A549 (cell line): ENCODE measurements at regions not wholly inside any gene's neighbourhood (a gene's known extent, or its start where the extent isn't known, plus 50 kb on each side); places are given as distances from the start of the nearest gene placed in this dataset.
A peak's percentile ranks its signal among the peaks of the same experiment; 100 is the strongest.

ENCODE experiments used
- ATAC-seq, 2 experiments: fragments of 200-7000 bp in 1 of 2; fragments of >200 bp in 1 of 2; cut with Nextera tagmentation in 1 of 2; cut with Tn5 transposase in 1 of 2; 3 replicates each; pipeline versions ENCODE4 v1.8.0 to v1.9.1; 2018 to 2020; ENCODE audit warnings: mild to moderate bottlenecking in 1 of 2, moderate library complexity in 1 of 2
- CTCF ChIA-PET: fragments of 300-600 bp; sonication (Branson Sonifier 250); formaldehyde crosslinking; extraction: SDS; loops from one replicate; lab custom pipeline; 2021; ENCODE audit warnings: antibody characterized with exemption, inconsistent platforms; lab: Yijun Ruan, JAX
- POLR2A ChIA-PET: fragments of 350-600 bp; formaldehyde crosslinking; extraction: SDS; loops from one replicate; lab custom pipeline; 2021; ENCODE audit warnings: antibody characterized with exemption, inconsistent platforms; lab: Yijun Ruan, JAX
- DNase-seq, 2 experiments: peaks; one replicate each; pipeline versions ENCODE4 v3.0.0 to v3.0.0-alpha.2; 2011 to 2016; ENCODE audit warnings: low read depth in 1 of 2, low spot score in 1 of 2
- FAIRE-seq: peaks from 2 replicates; lab custom pipeline; 2011; peaks lifted over from hg19 to GRCh38; lab: Jason Lieb, UNC
- H3K27ac ChIP-seq, 2 experiments: fragments of >200 bp; sonication (Bioruptor Twin); formaldehyde crosslinking; 3 replicates each; pipeline ENCODE4 v1.5.1; 2016 to 2017
- H3K4me1 ChIP-seq: fragments of >200 bp; sonication (Bioruptor Twin); formaldehyde crosslinking; 3 replicates; pipeline ENCODE4 v1.6.1; 2016
- H3K4me2 ChIP-seq: fragments of >200 bp; sonication (Bioruptor Twin); formaldehyde crosslinking; 3 replicates; pipeline ENCODE4 v1.6.1; 2016
- H3K4me3 ChIP-seq: fragments of >200 bp; sonication (Bioruptor Twin); formaldehyde crosslinking; 3 replicates; pipeline ENCODE4 v1.5.1; 2016
- H3K9me3 ChIP-seq: fragments of >200 bp; sonication (Bioruptor Twin); formaldehyde crosslinking; 3 replicates; pipeline ENCODE4 v1.6.1; 2016
- ATOH8 ChIP-seq: fragments of 250-450 bp; sonication (Bioruptor Pico); IDR thresholded peaks from 2 replicates; pipeline ENCODE4 v1.5.0; 2020; ENCODE audit warnings: low read depth, mild to moderate bottlenecking, moderate library complexity
- CBX8 ChIP-seq: fragments of 200-600 bp; sonication (generic); IDR thresholded peaks from 2 replicates; pipeline ENCODE4 v1.6.1; 2016
- E2F6 ChIP-seq: IDR thresholded peaks from 2 replicates; pipeline ENCODE4 v1.6.1; 2012; ENCODE audit warnings: low read depth, borderline replicate concordance
- GATA3 ChIP-seq: IDR thresholded peaks from 2 replicates; pipeline ENCODE4 v1.6.1; 2012; ENCODE audit warnings: borderline replicate concordance
- HES2 ChIP-seq: fragments of >200 bp; sonication (Bioruptor Twin); formaldehyde crosslinking; IDR thresholded peaks from 2 replicates; pipeline ENCODE4 v1.6.1; 2016
- HOXB5 ChIP-seq: fragments of 250-450 bp; sonication (Bioruptor Pico); IDR thresholded peaks from 2 replicates; pipeline ENCODE4 v1.5.0; 2020; ENCODE audit warnings: mild to moderate bottlenecking, moderate library complexity
- KDM5A ChIP-seq: fragments of 200-600 bp; sonication (generic); IDR thresholded peaks from 2 replicates; pipeline ENCODE4 v1.6.1; 2016; ENCODE audit warnings: antibody characterized with exemption, mild to moderate bottlenecking
- MAFK ChIP-seq: fragments of 450-650 bp; IDR thresholded peaks from 2 replicates; pipeline ENCODE4 v1.6.1; 2014; ENCODE audit not compliant: partially characterized antibody
- MAX ChIP-seq: IDR thresholded peaks from 2 replicates; pipeline ENCODE4 v1.6.1; 2012
- PBX3 ChIP-seq: IDR thresholded peaks from 2 replicates; pipeline ENCODE4 v1.6.1; 2012
- PHF8 ChIP-seq: fragments of 200-600 bp; sonication (generic); IDR thresholded peaks from 2 replicates; pipeline ENCODE4 v1.6.1; 2016; ENCODE audit warnings: low read depth, mild to moderate bottlenecking, antibody characterized with exemption, moderate library complexity, borderline replicate concordance
- RCOR1 ChIP-seq: fragments of 150-350 bp; IDR thresholded peaks from 2 replicates; pipeline ENCODE4 v1.6.1; 2014; ENCODE audit warnings: antibody characterized with exemption, low read length, low read depth
- SMC3 ChIP-seq: fragments of >200 bp; sonication (Bioruptor Twin); formaldehyde crosslinking; IDR thresholded peaks from 3 replicates; pipeline ENCODE4 v1.6.1; 2018; ENCODE audit warnings: inconsistent platforms
- SREBF2 ChIP-seq: fragments of 450-650 bp; IDR thresholded peaks from 2 replicates; pipeline ENCODE4 v1.6.1; 2014; ENCODE audit warnings: mild to moderate bottlenecking, moderate library complexity
- TFCP2L1 ChIP-seq: fragments of 250-450 bp; sonication (Bioruptor Pico); IDR thresholded peaks from 2 replicates; pipeline ENCODE4 v1.5.0; 2021; ENCODE audit warnings: mild to moderate bottlenecking
- ZFP36 ChIP-seq: fragments of 450-650 bp; IDR thresholded peaks from 2 replicates; pipeline ENCODE4 v1.6.1; 2014; ENCODE audit warnings: borderline replicate concordance; ENCODE audit not compliant: partially characterized antibody
- ZSCAN20 ChIP-seq: fragments of 250-450 bp; sonication (Bioruptor Pico); IDR thresholded peaks from 2 replicates; pipeline ENCODE4 v1.8.0; 2022; ENCODE audit warnings: mild to moderate bottlenecking, moderate library complexity
- WGBS: methylation state at CpG from one replicate; pipeline ENCODE4 v1.1.6; 2017; ENCODE audit errors: missing lambda C conversion rate; 5-methylcytosine and 5-hydroxymethylcytosine counted together
- TF ChIP-seq, protein P1 (sequence below): fragments of 150-350 bp; IDR thresholded peaks from 2 replicates; pipeline ENCODE4 v1.6.1; 2014; ENCODE audit warnings: low read depth, mild to moderate bottlenecking, low read length

DNA sequence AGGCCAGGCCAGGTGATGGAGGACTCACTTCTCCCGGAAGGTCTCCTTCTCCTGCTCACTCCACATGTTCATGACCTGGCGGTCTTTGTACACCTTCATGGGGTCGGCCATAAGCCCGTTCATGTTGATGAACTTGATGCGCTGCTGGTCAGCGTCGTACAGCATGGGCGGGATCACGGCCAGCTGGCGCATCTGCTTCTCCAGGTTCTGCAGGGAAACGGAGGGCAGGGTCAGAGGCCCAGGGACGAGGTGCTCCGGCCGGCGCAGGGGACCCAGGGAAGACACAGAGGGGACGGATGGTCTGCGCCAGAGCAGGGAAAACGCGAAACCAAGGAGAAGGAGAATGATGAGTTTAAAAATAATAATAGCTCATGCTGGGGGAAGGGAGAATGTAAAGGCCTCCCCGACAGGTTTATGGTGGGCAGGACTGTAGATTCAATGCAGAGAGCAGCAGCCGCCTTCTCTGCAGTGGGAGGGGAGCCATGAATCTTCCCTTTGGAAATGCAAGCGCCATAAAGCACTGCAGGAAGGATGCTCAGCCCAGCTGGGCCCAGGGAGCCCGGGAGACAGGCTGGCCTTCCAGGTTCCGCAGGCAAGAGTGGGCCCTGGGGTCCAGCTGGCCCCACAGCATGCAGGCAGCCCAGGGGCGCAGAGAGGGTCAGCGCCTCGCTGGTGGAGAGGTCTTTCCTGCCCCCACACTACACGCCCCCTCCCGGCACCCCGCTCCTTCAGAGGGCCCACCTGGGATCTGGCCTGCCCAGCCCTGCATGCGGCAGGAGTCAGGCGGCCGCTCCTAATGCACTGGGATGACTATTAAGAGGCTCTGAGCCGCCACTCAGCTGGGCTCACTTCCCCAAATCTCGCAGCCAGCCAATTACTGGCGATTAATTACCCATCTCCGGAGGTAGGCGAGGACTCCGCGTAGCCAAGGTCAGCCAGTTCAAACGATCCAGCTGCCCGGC is 132.0 kb downstream of the RFLNA start:
- TF ChIP-seq ZSCAN20, result no peak
- no peak for TF ChIP-seq HOXB5
- no peak for TF ChIP-seq PHF8
- TF ChIP-seq TFCP2L1, result no peak
- TF ChIP-seq HES2, result no peak
- no peak for TF ChIP-seq RCOR1
- TF ChIP-seq PBX3, result no peak
- TF ChIP-seq SMC3, result no peak
- no peak for TF ChIP-seq CBX8
- CTCF ChIA-PET, result interaction anchor here (0.8 to 1.2 kb wide), 3 partner anchors 47 to 391 kb away, joined by 3 read pairs; no protein-coding TSS in a partner anchor
- no peak overlapping the region for H3K4me3 ChIP-seq
- DNase-seq (no peak), FAIRE-seq (no peak), ATAC-seq (no peak)
- H3K27ac ChIP-seq, result no peak overlapping the region
- no peak overlapping the region for H3K4me2 ChIP-seq
- H3K4me1 ChIP-seq, result peaks cover 23% of the 10 kb centered on the region
- no peaks in the 10 kb centered on the region for H3K9me3 ChIP-seq
- POLR2A ChIA-PET, result no interaction called here
- WGBS, result 95% methylated on average over 39 of the region's 42 CpGs

- TF ChIP-seq ZFP36 (peak; percentile 81), MAX (no peak)
- no peaks in the 10 kb centered on the region for H3K9me3 ChIP-seq
- ATAC-seq (no peak), DNase-seq (no peak), FAIRE-seq (no peak)
- ChIA-PET CTCF (interaction anchor here (0.8 to 2.3 kb wide), 3 partner anchors 27 to 144 kb away, joined by 3 to 11 read pairs (median 4); no protein-coding TSS in a partner anchor), POLR2A (no interaction called here)
- no peak overlapping the region for H3K4me2 ChIP-seq
- peaks cover 34% of the 10 kb centered on the region for H3K4me1 ChIP-seq
- H3K4me3 ChIP-seq, result no peak overlapping the region
- H3K27ac ChIP-seq, result no peak overlapping the region
- WGBS, result 92% methylated on average over 6 of the region's 6 CpGs
Measured at GRCh38 chr12:124425667-124426066, 130.8 kb downstream of the RFLNA start.

DNA sequence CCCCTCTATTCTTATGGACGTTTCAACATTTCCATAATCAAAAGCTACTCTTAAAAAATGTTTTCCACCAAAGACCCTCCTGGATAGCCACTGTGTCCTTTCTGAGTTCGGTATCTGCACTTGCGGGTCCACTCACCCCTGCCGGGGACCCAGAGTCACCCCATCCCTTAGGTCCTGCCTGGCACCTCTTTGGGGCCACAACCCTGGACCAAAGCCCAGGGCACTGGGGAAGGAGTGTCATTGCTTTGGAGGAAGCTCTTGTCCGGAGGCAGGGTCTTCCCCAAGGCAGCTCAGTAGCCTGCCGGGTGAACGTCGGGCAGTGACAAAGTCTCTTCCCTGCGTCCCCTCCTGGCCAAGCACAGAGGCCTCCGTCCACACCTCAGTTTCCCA is 129.6 kb downstream of the RFLNA start:
- H3K4me2 ChIP-seq, result no peak overlapping the region
- ChIA-PET CTCF (interaction anchor here (0.7 to 2.3 kb wide), 5 partner anchors 9 to 340 kb away, joined by 3 to 11 read pairs (median 3); no protein-coding TSS in a partner anchor), POLR2A (no interaction called here)
- WGBS, result 91% methylated on average over 9 of the region's 10 CpGs
- H3K4me1 ChIP-seq, result peaks cover 34% of the 10 kb centered on the region
- ATAC-seq (no peak), DNase-seq (no peak), FAIRE-seq (no peak)
- TF ChIP-seq MAFK, result no peak
- TF ChIP-seq MAX, result no peak
- no peak for TF ChIP-seq SREBF2
- TF ChIP-seq E2F6, result no peak
- TF ChIP-seq GATA3, result no peak
- TF ChIP-seq ZSCAN20, result no peak
- TF ChIP-seq, protein P1, sequence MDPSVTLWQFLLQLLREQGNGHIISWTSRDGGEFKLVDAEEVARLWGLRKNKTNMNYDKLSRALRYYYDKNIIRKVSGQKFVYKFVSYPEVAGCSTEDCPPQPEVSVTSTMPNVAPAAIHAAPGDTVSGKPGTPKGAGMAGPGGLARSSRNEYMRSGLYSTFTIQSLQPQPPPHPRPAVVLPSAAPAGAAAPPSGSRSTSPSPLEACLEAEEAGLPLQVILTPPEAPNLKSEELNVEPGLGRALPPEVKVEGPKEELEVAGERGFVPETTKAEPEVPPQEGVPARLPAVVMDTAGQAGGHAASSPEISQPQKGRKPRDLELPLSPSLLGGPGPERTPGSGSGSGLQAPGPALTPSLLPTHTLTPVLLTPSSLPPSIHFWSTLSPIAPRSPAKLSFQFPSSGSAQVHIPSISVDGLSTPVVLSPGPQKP, result no peak
- no peak for TF ChIP-seq ATOH8 (CRISPR knock-in tag)
- TF ChIP-seq KDM5A, result no peak
- TF ChIP-seq HES2, result no peak
- H3K27ac ChIP-seq, result peak overlapping the region; percentile 91 to 99; a peak in 5 of 6 replicates
- no peak overlapping the region for H3K4me3 ChIP-seq
- no peaks in the 10 kb centered on the region for H3K9me3 ChIP-seq
